Lower leg skin (tissue), 3 donors: ENCODE measurements at regions not wholly inside any gene's neighbourhood (a gene's known extent, or its start where the extent isn't known, plus 50 kb on each side); places are given as distances from the start of the nearest gene placed in this dataset.

ENCODE experiments used
- POLR2A ChIP-seq, 2 donors: fragments of 450-650 bp; IDR thresholded peaks; one replicate each; pipeline ENCODE4 v1.6.1; 2016 to 2017; ENCODE audit warnings: antibody characterized with exemption in 2 of 2, mild to moderate bottlenecking in 1 of 2, moderate library complexity in 1 of 2
- TF ChIP-seq, protein P1 (sequence below), 3 donors: fragments of 450-650 bp; IDR thresholded peaks; one replicate each; pipeline ENCODE4 v1.5.1; 2016; ENCODE audit warnings: antibody characterized with exemption in 3 of 3, mild to moderate bottlenecking in 3 of 3, moderate library complexity in 2 of 3

DNA sequence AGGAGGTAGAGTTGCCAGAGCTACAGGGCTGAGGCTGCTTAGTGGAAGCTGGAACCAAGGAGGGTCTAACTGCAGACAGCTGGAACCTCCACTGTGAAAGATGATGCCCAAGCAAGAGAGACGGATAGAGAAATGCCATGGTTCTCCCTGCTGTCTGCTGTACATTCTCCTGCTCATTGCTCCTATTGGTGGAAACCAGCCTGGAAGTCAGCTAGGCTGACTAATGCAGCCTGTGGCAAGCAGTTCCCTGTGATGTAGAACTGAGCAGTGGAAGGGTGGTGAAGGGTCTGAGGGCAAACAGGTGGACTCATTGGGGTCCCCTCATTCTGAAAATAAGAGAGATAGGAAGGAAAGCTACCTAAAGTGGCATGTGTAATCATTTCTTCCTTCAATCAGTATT lies 563.6 kb downstream of the SLC4A3 start:
- TF ChIP-seq, protein P1, sequence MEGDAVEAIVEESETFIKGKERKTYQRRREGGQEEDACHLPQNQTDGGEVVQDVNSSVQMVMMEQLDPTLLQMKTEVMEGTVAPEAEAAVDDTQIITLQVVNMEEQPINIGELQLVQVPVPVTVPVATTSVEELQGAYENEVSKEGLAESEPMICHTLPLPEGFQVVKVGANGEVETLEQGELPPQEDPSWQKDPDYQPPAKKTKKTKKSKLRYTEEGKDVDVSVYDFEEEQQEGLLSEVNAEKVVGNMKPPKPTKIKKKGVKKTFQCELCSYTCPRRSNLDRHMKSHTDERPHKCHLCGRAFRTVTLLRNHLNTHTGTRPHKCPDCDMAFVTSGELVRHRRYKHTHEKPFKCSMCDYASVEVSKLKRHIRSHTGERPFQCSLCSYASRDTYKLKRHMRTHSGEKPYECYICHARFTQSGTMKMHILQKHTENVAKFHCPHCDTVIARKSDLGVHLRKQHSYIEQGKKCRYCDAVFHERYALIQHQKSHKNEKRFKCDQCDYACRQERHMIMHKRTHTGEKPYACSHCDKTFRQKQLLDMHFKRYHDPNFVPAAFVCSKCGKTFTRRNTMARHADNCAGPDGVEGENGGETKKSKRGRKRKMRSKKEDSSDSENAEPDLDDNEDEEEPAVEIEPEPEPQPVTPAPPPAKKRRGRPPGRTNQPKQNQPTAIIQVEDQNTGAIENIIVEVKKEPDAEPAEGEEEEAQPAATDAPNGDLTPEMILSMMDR (IDR thresholded peaks at IDR 0.05): no peak
- no peak for TF ChIP-seq POLR2A (IDR thresholded peaks at IDR 0.05)
